Smooth muscle cell (in vitro differentiated cells): ENCODE measurements at regions not wholly inside any gene's neighbourhood (a gene's known extent, or its start where the extent isn't known, plus 50 kb on each side); places are given as distances from the start of the nearest gene placed in this dataset.

Experiments
- DNase-seq: peaks from one replicate; lab custom pipeline; 2025; ENCODE audit not compliant: unreplicated experiment; lab: John Stamatoyannopoulos, UW
- H2AFZ ChIP-seq: fragments of 200-600 bp; sonication (generic); 2 replicates; pipeline ENCODE4 v1.6.0; 2016; ENCODE audit warnings: antibody characterized with exemption, low read depth, mild to moderate bottlenecking
- H3F3A ChIP-seq: fragments of 200-600 bp; sonication (generic); 2 replicates; pipeline ENCODE4 v1.6.0; 2017; ENCODE audit warnings: antibody characterized with exemption, low read depth
- H3K27ac ChIP-seq: fragments of 200-600 bp; sonication (generic); 2 replicates; pipeline ENCODE4 v1.5.1; 2016; ENCODE audit warnings: low read depth, mild to moderate bottlenecking
- H3K27me3 ChIP-seq: fragments of 200-600 bp; sonication (generic); 2 replicates; pipeline ENCODE4 v1.6.1; 2016; ENCODE audit warnings: low read depth, mild to moderate bottlenecking
- H3K36me3 ChIP-seq: fragments of 200-600 bp; sonication (generic); 2 replicates; pipeline ENCODE4 v1.5.1; 2016; ENCODE audit warnings: low read depth
- H3K4me1 ChIP-seq: fragments of 200-600 bp; sonication (generic); 2 replicates; pipeline ENCODE4 v1.5.1; 2016; ENCODE audit warnings: low read depth
- H3K4me2 ChIP-seq: fragments of 200-600 bp; sonication (generic); 2 replicates; pipeline ENCODE4 v1.6.0; 2016; ENCODE audit warnings: mild to moderate bottlenecking
- H3K4me3 ChIP-seq: fragments of 200-600 bp; sonication (generic); 2 replicates; pipeline ENCODE4 v1.5.1; 2016; ENCODE audit warnings: mild to moderate bottlenecking
- H3K79me2 ChIP-seq: fragments of 200-600 bp; sonication (generic); 2 replicates; pipeline ENCODE4 v1.6.0; 2016; ENCODE audit warnings: low read depth, mild to moderate bottlenecking
- H3K9ac ChIP-seq: fragments of 200-600 bp; sonication (generic); 2 replicates; pipeline ENCODE4 v1.6.0; 2016; ENCODE audit warnings: low read depth
- H3K9me3 ChIP-seq: fragments of 200-600 bp; sonication (generic); replicated peaks from 2 replicates; pipeline ENCODE4 v1.5.1; 2016; ENCODE audit warnings: low read depth
- H4K20me1 ChIP-seq: fragments of 200-600 bp; sonication (generic); 2 replicates; pipeline ENCODE4 v1.6.0; 2016; ENCODE audit warnings: low read depth
- CTCF ChIP-seq: fragments of 200-600 bp; sonication (generic); IDR thresholded peaks from 2 replicates; pipeline ENCODE4 v1.5.1; 2017; ENCODE audit warnings: borderline replicate concordance, mild to moderate bottlenecking, antibody characterized with exemption; ENCODE audit not compliant: insufficient read depth, poor library complexity, severe bottlenecking
- WGBS: methylation state at CpG from one replicate; pipeline ENCODE4 v1.1.7; 2016; ENCODE audit warnings: low lambda C conversion rate; 5-methylcytosine and 5-hydroxymethylcytosine counted together

DNA sequence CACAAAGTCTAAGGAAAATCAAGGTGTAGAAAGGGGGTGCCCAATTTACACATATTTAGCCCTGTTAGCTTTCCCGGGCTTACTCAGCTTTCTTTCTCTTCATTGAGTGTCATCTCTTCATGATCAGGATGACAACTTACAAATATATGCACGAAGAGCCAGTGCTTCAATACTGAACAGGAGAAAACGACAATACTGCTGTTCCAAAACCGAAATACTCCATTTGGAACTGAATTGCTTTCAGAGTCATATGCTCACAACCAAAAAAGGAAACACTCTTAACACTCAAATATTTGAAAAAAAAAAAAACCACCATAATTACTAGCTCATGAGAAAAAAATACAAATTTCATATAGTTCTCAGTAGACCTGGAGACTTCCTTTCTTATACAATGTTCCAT is 272.1 kb upstream of the DUSP10 start:
- Histone ChIP-seq H3K4me1 (no peaks in the 10 kb centered on the region), H3K4me2 (no peak overlapping the region), H3F3A (no peaks in the 10 kb centered on the region), H3K9me3 (no peaks in the 10 kb centered on the region), H4K20me1 (no peaks in the 10 kb centered on the region), H2AFZ (no peak overlapping the region), H3K79me2 (no peaks in the 10 kb centered on the region), H3K9ac (no peak overlapping the region), H3K27me3 (no peaks in the 10 kb centered on the region), H3K4me3 (no peak overlapping the region), H3K27ac (no peak overlapping the region), H3K36me3 (no peaks in the 10 kb centered on the region)
- no peak for TF ChIP-seq CTCF
- 98% methylated on average over 4 of the region's 4 CpGs for WGBS
- no peak for DNase-seq

GRCh38 chr1:222012816-222013215 is 270.9 kb upstream of the DUSP10 start:
- H3K27ac ChIP-seq, result no peak overlapping the region
- no peaks in the 10 kb centered on the region for H4K20me1 ChIP-seq
- no peak overlapping the region for H3K4me2 ChIP-seq
- DNase-seq, result no peak
- no peaks in the 10 kb centered on the region for H3K27me3 ChIP-seq
- no peak overlapping the region for H3K4me3 ChIP-seq
- H3K9ac ChIP-seq, result no peak overlapping the region
- TF ChIP-seq CTCF, result no peak
- no peak overlapping the region for H2AFZ ChIP-seq
- no peaks in the 10 kb centered on the region for H3K4me1 ChIP-seq
- H3K79me2 ChIP-seq, result no peaks in the 10 kb centered on the region
- H3K36me3 ChIP-seq, result no peaks in the 10 kb centered on the region
- no peaks in the 10 kb centered on the region for H3K9me3 ChIP-seq
- 95% methylated on average over 2 of the region's 2 CpGs for WGBS
- no peaks in the 10 kb centered on the region for H3F3A ChIP-seq

GRCh38 chr1:222010306-222010705 is 268.4 kb upstream of the DUSP10 start:
- 85% methylated on average over 1 of the region's 1 CpG for WGBS
- H4K20me1 ChIP-seq, result no peaks in the 10 kb centered on the region
- no peak for DNase-seq
- H3K4me1 ChIP-seq, result no peaks in the 10 kb centered on the region
- H3K27me3 ChIP-seq, result no peaks in the 10 kb centered on the region
- H3K4me2 ChIP-seq, result no peak overlapping the region
- no peaks in the 10 kb centered on the region for H3K79me2 ChIP-seq
- H3K9ac ChIP-seq, result no peak overlapping the region
- no peak overlapping the region for H2AFZ ChIP-seq
- no peaks in the 10 kb centered on the region for H3K36me3 ChIP-seq
- no peaks in the 10 kb centered on the region for H3F3A ChIP-seq
- H3K4me3 ChIP-seq, result no peak overlapping the region
- H3K27ac ChIP-seq, result no peak overlapping the region
- H3K9me3 ChIP-seq, result no peaks in the 10 kb centered on the region
- no peak for TF ChIP-seq CTCF

DNA sequence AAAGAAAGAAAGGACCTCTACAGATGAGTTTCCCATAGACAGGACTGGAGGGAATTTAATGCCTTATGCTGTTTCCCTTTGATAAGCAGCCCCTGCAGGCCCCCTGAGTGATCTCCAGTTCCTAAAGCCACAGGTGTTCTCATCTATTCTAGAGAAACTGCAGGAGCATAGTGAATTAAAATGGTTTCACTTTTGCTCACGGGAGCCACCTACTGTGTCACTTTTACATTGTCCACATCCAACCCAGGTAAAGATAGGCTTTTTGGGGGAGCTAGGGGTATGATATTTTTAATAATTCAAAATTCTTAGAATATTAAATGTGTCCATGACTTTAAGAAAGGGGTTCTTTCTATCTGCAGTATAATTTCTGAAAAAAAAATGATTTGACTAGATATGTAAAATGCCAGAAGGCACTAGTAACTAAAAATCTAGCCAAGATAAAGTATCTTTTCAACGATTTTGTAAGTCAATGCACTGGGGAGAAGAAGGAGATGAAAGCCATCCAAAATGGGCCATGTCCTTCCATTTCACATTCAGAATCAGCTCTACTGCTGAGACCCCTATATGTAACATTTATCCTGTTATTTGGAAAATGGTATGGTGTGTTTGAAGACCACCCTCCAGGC is 267.3 kb upstream of the DUSP10 start:
- Histone ChIP-seq H2AFZ (no peak overlapping the region), H3K9ac (no peak overlapping the region), H3K27ac (no peak overlapping the region), H3K4me2 (no peak overlapping the region), H4K20me1 (no peaks in the 10 kb centered on the region), H3K4me1 (no peaks in the 10 kb centered on the region), H3F3A (no peaks in the 10 kb centered on the region), H3K9me3 (no peaks in the 10 kb centered on the region), H3K79me2 (no peaks in the 10 kb centered on the region), H3K27me3 (no peaks in the 10 kb centered on the region), H3K4me3 (no peak overlapping the region), H3K36me3 (no peaks in the 10 kb centered on the region)
- peak; percentile 12 for TF ChIP-seq CTCF
- no peak for DNase-seq
- 61% methylated on average over 2 of the region's 2 CpGs for WGBS
